ENCODE measurements at regions not wholly inside any gene's neighbourhood (a gene's known extent, or its start where the extent isn't known, plus 50 kb on each side); places are given as distances from the start of the nearest gene placed in this dataset.

GRCh38 chr5:23840083-23840482 is 332.7 kb downstream of the PRDM9 start:
- Histone ChIP-seq H3K36me3 (ENCODE audit: control insufficient read depth, insufficient read depth, low read length) (no peaks in the 10 kb centered on the region), H3K4me3 (ENCODE audit: low read depth, low read length) (no peak overlapping the region), H3K27me3 (replicated peaks; ENCODE audit: control insufficient read depth, insufficient read depth, low read length) (no peaks in the 10 kb centered on the region), H3K4me1 (no peaks in the 10 kb centered on the region), H3K9me3 (no peaks in the 10 kb centered on the region)
- BruUV-seq (replicated peaks), result no TSS peak
- Mint-ChIP-seq H3K27me3 (ENCODE audit: insufficient read depth, unreplicated experiment) (no peaks in the 10 kb centered on the region), H3K4me1 (ENCODE audit: low read depth, unreplicated experiment) (no peaks in the 10 kb centered on the region), H3K27ac (ENCODE audit: unreplicated experiment) (no peak overlapping the region), H3K4me3 (ENCODE audit: unreplicated experiment) (no peak overlapping the region), H3K36me3 (ENCODE audit: insufficient read depth, unreplicated experiment) (no peaks in the 10 kb centered on the region), H3K9me3 (ENCODE audit: unreplicated experiment) (peaks cover 2% of the 10 kb centered on the region)
- ChIA-PET CTCF (interaction anchor here (0.8 kb wide), 1 partner anchor 19 kb away, joined by 6 read pairs; no protein-coding TSS in a partner anchor), POLR2A (no interaction called here)
- no peak for DNase-seq
- TF ChIP-seq CTCF (IDR thresholded peaks at IDR 0.05; ENCODE audit: insufficient read depth in 1 of 2, low read depth in 1 of 2, low read length in 1 of 2, severe bottlenecking in 1 of 2, unreplicated experiment in 1 of 2), result no peak
- intact Hi-C loops (cut with micrococcal nuclease; ENCODE audit: unreplicated experiment), result no loop called here

GRCh38 chr5:23864786-23865185 is 357.4 kb downstream of the PRDM9 start:
- no peaks in the 10 kb centered on the region for H3K36me3 Mint-ChIP-seq (ENCODE audit: insufficient read depth, unreplicated experiment)
- no peaks in the 10 kb centered on the region for H3K27me3 Mint-ChIP-seq (ENCODE audit: insufficient read depth, unreplicated experiment)
- H3K4me3 Mint-ChIP-seq (ENCODE audit: unreplicated experiment), result no peak overlapping the region
- H3K4me3 ChIP-seq (ENCODE audit: low read depth, low read length), result no peak overlapping the region
- no TSS peak for BruUV-seq (replicated peaks)
- peak in 1 of 2 experiments; percentile 0 for DNase-seq
- ChIA-PET POLR2A (no interaction called here), CTCF (no interaction called here)
- no peaks in the 10 kb centered on the region for H3K9me3 Mint-ChIP-seq (ENCODE audit: unreplicated experiment)
- no peaks in the 10 kb centered on the region for H3K4me1 ChIP-seq
- intact Hi-C loops (cut with micrococcal nuclease; ENCODE audit: unreplicated experiment), result no loop called here
- H3K4me1 Mint-ChIP-seq (ENCODE audit: low read depth, unreplicated experiment), result no peaks in the 10 kb centered on the region
- H3K27ac Mint-ChIP-seq (ENCODE audit: unreplicated experiment), result no peak overlapping the region
- no peaks in the 10 kb centered on the region for H3K9me3 ChIP-seq
- H3K36me3 ChIP-seq (ENCODE audit: control insufficient read depth, insufficient read depth, low read length), result no peaks in the 10 kb centered on the region
- no peaks in the 10 kb centered on the region for H3K27me3 ChIP-seq (replicated peaks; ENCODE audit: control insufficient read depth, insufficient read depth, low read length)
- no peak for TF ChIP-seq CTCF (IDR thresholded peaks at IDR 0.05; ENCODE audit: insufficient read depth in 1 of 2, low read depth in 1 of 2, low read length in 1 of 2, severe bottlenecking in 1 of 2, unreplicated experiment in 1 of 2)

- H3K4me1 Mint-ChIP-seq (ENCODE audit: low read depth, unreplicated experiment), result no peaks in the 10 kb centered on the region
Measured at GRCh38 chr5:23877847-23878246, 370.4 kb downstream of the PRDM9 start.

More at GRCh38 chr5:23877847-23878246, 370.4 kb downstream of the PRDM9 start:
- BruUV-seq (replicated peaks), result no TSS peak
- intact Hi-C loops (cut with micrococcal nuclease; ENCODE audit: unreplicated experiment), result no loop called here
- Mint-ChIP-seq H3K27me3 (ENCODE audit: insufficient read depth, unreplicated experiment) (no peaks in the 10 kb centered on the region), H3K36me3 (ENCODE audit: insufficient read depth, unreplicated experiment) (no peaks in the 10 kb centered on the region), H3K4me3 (ENCODE audit: unreplicated experiment) (no peak overlapping the region), H3K27ac (ENCODE audit: unreplicated experiment) (no peak overlapping the region), H3K9me3 (ENCODE audit: unreplicated experiment) (no peaks in the 10 kb centered on the region)
- DNase-seq, result no peak
- CTCF ChIA-PET, result no interaction called here
- Histone ChIP-seq H3K4me1 (no peaks in the 10 kb centered on the region), H3K9me3 (no peaks in the 10 kb centered on the region), H3K4me3 (ENCODE audit: low read depth, low read length) (no peak overlapping the region), H3K36me3 (ENCODE audit: control insufficient read depth, insufficient read depth, low read length) (no peaks in the 10 kb centered on the region), H3K27me3 (replicated peaks; ENCODE audit: control insufficient read depth, insufficient read depth, low read length) (no peaks in the 10 kb centered on the region)
- POLR2A ChIA-PET, result no interaction called here
- TF ChIP-seq CTCF (IDR thresholded peaks at IDR 0.05; ENCODE audit: insufficient read depth in 1 of 2, low read depth in 1 of 2, low read length in 1 of 2, severe bottlenecking in 1 of 2, unreplicated experiment in 1 of 2), result no peak

Measured in Caco-2 (cell line).